SK-N-SH (cell line): ENCODE measurements at regions not wholly inside any gene's neighbourhood (a gene's known extent, or its start where the extent isn't known, plus 50 kb on each side); places are given as distances from the start of the nearest gene placed in this dataset.

Experiments
- CTCF ChIA-PET: fragments of 300-600, 350-600 bp; formaldehyde crosslinking; extraction: SDS; loops from one replicate; lab custom pipeline; 2021; lab: Yijun Ruan, JAX
- POLR2A ChIA-PET: fragments of 350-600 bp; sonication (Branson Sonifier 250); formaldehyde crosslinking; extraction: SDS; loops from one replicate; lab custom pipeline; 2020; ENCODE audit warnings: antibody characterized with exemption, inconsistent platforms; lab: Yijun Ruan, JAX
- DNase-seq: peaks from one replicate; pipeline ENCODE4 v3.0.0; 2012
- H2AFZ ChIP-seq: fragments of 200-600 bp; sonication (generic); 2 replicates; pipeline ENCODE4 v1.8.1; 2016; ENCODE audit warnings: antibody characterized with exemption, mild to moderate bottlenecking, low read depth
- H3F3A ChIP-seq: fragments of 200-600 bp; sonication (generic); replicated peaks from 2 replicates; pipeline ENCODE3; 2016; ENCODE audit warnings: antibody characterized with exemption, mild to moderate bottlenecking; ENCODE audit not compliant: insufficient read depth
- H3K27ac ChIP-seq, 2 experiments: fragments of 200-500 bp in 1 of 2; fragments of 200-600 bp in 1 of 2; sonication (Bioruptor generic) in 1 of 2; sonication (generic), shearing (Covaris generic) in 1 of 2; 2 replicates each; pipeline versions ENCODE4 v1.5.1 to v1.6.1; 2014 to 2016; ENCODE audit warnings: low read depth in 2 of 2, inconsistent platforms in 1 of 2, low read length in 1 of 2, mild to moderate bottlenecking in 1 of 2, mixed read lengths in 1 of 2
- H3K27me3 ChIP-seq: fragments of 200-600 bp; sonication (generic), shearing (Covaris generic); 2 replicates; pipeline ENCODE4 v1.6.1; 2016; ENCODE audit warnings: mixed run types; ENCODE audit not compliant: insufficient read depth
- H3K36me3 ChIP-seq, 2 experiments: fragments of 200-500 bp in 1 of 2; fragments of 200-600 bp in 1 of 2; sonication (Bioruptor generic) in 1 of 2; sonication (generic) in 1 of 2; replicated peaks in 1 of 2; 2 replicates each; pipeline versions ENCODE3 to v1.5.1; 2014 to 2016; ENCODE audit warnings: low read length in 1 of 2, mild to moderate bottlenecking in 1 of 2; ENCODE audit not compliant: insufficient read depth in 2 of 2, control insufficient read depth in 1 of 2
- H3K4me1 ChIP-seq, 2 experiments: fragments of 200-500 bp in 1 of 2; fragments of 200-600 bp in 1 of 2; sonication (Bioruptor generic) in 1 of 2; sonication (generic), shearing (Covaris generic) in 1 of 2; 2 replicates each; pipeline versions ENCODE4 v1.5.1 to v1.6.1; 2014 to 2016; ENCODE audit warnings: low read depth in 1 of 2, low read length in 1 of 2, mixed run types in 1 of 2; ENCODE audit not compliant: insufficient read depth in 2 of 2, control insufficient read depth in 1 of 2
- H3K4me2 ChIP-seq: fragments of 200-600 bp; sonication (generic), shearing (Covaris generic); 2 replicates; pipeline ENCODE4 v1.6.1; 2017; ENCODE audit warnings: mixed run types
- H3K4me3 ChIP-seq, 2 experiments: fragments of 200-500 bp in 1 of 2; fragments of 200-600 bp in 1 of 2; sonication (Bioruptor generic) in 1 of 2; sonication (generic), shearing (Covaris generic) in 1 of 2; 2 replicates each; pipeline versions ENCODE4 v1.5.1 to v1.8.1; 2014 to 2016; ENCODE audit warnings: low read depth in 2 of 2, inconsistent platforms in 1 of 2, low read length in 1 of 2, mild to moderate bottlenecking in 1 of 2, mixed read lengths in 1 of 2, moderate library complexity in 1 of 2
- H3K79me2 ChIP-seq: fragments of 200-600 bp; sonication (generic); 2 replicates; pipeline ENCODE4 v1.8.1; 2017; ENCODE audit warnings: mild to moderate bottlenecking; ENCODE audit not compliant: insufficient read depth
- H3K9ac ChIP-seq: fragments of 200-600 bp; sonication (generic); 2 replicates; pipeline ENCODE4 v1.6.1; 2017; ENCODE audit warnings: mixed run types
- H3K9me2 ChIP-seq: fragments of 200-600 bp; sonication (generic); 2 replicates; pipeline ENCODE4 v1.6.1; 2017; ENCODE audit warnings: mixed run types
- H3K9me3 ChIP-seq: fragments of 200-600 bp; sonication (generic); 2 replicates; pipeline ENCODE4 v1.6.1; 2017; ENCODE audit warnings: mixed run types, mild to moderate bottlenecking, moderate library complexity
- H4K20me1 ChIP-seq: fragments of 200-600 bp; sonication (generic); 2 replicates; pipeline ENCODE4 v1.6.1; 2017; ENCODE audit warnings: mild to moderate bottlenecking, mixed run types; ENCODE audit not compliant: insufficient read depth
- ELF1 ChIP-seq: IDR thresholded peaks from 2 replicates; pipeline ENCODE4 v1.4.0; 2012
- EP300 ChIP-seq, 2 experiments: IDR thresholded peaks; 2 replicates each; pipeline versions ENCODE4 v1.4.0 to v1.6.1; 2012; ENCODE audit warnings: borderline replicate concordance in 1 of 2, low read depth in 1 of 2, low read length in 1 of 2
- FOSL2 ChIP-seq: IDR thresholded peaks from 2 replicates; pipeline ENCODE4 v1.4.0; 2012; ENCODE audit warnings: low read depth, mild to moderate bottlenecking, moderate library complexity, borderline replicate concordance
- FOXM1 ChIP-seq: IDR thresholded peaks from 2 replicates; pipeline ENCODE4 v1.4.0; 2012; ENCODE audit warnings: low read depth, mild to moderate bottlenecking
- GATA2 ChIP-seq: sonication (generic); formaldehyde crosslinking; IDR thresholded peaks from 2 replicates; pipeline ENCODE4 v1.5.0; 2020; ENCODE audit warnings: mild to moderate bottlenecking, missing genetic modification reagents
- MEF2A ChIP-seq: IDR thresholded peaks from 2 replicates; pipeline ENCODE4 v1.4.0; 2012; ENCODE audit warnings: low read depth, borderline replicate concordance
- REST ChIP-seq: IDR thresholded peaks from 2 replicates; pipeline ENCODE4 v1.6.1; 2012; ENCODE audit warnings: mild to moderate bottlenecking, low read depth, low read length, moderate library complexity
- RFX5 ChIP-seq: IDR thresholded peaks from 2 replicates; pipeline ENCODE4 v1.6.1; 2012; ENCODE audit warnings: mild to moderate bottlenecking, improper control_type of control experiment, low read length
- RXRA ChIP-seq: IDR thresholded peaks from 2 replicates; pipeline ENCODE4 v1.4.0; 2012; ENCODE audit warnings: low read depth, mild to moderate bottlenecking, borderline replicate concordance
- SIN3A ChIP-seq: IDR thresholded peaks from 2 replicates; pipeline ENCODE4 v1.6.1; 2012; ENCODE audit warnings: low read depth, mild to moderate bottlenecking, low read length, moderate library complexity, borderline replicate concordance
- SMC3 ChIP-seq: IDR thresholded peaks from 2 replicates; pipeline ENCODE4 v1.6.1; 2012; ENCODE audit warnings: low read depth, low read length, improper control_type of control experiment
- WGBS: methylation state at CpG from one replicate; pipeline ENCODE4 v1.1.6; 2017; ENCODE audit warnings: low lambda C conversion rate; 5-methylcytosine and 5-hydroxymethylcytosine counted together
- TF ChIP-seq, protein P1 (sequence below): fragments of 150-350 bp; IDR thresholded peaks from 2 replicates; pipeline ENCODE4 v1.6.1; 2016; ENCODE audit warnings: mild to moderate bottlenecking, low read depth, low read length
- TF ChIP-seq, protein P2 (sequence below): fragments of 150-350 bp; IDR thresholded peaks from 2 replicates; pipeline ENCODE4 v1.6.1; 2017; ENCODE audit warnings: antibody characterized with exemption, low read length, low read depth, borderline replicate concordance
- TF ChIP-seq, protein P3 (sequence below): IDR thresholded peaks from 2 replicates; pipeline ENCODE4 v1.4.0; 2012; ENCODE audit warnings: low read depth, borderline replicate concordance

GRCh38 chr1:184326278-184326677 is 60.6 kb upstream of the C1orf21 start:
- Histone ChIP-seq H4K20me1 (no peaks in the 10 kb centered on the region), H3K36me3 (no peaks in the 10 kb centered on the region), H3K9me2 (no peaks in the 10 kb centered on the region), H3K27me3 (no peaks in the 10 kb centered on the region), H2AFZ (no peak overlapping the region), H3K4me2 (no peak overlapping the region), H3K9me3 (no peaks in the 10 kb centered on the region), H3K4me3 (no peak overlapping the region), H3F3A (no peaks in the 10 kb centered on the region), H3K27ac (no peak overlapping the region), H3K79me2 (no peaks in the 10 kb centered on the region), H3K9ac (no peak overlapping the region), H3K4me1 (no peaks in the 10 kb centered on the region)
- 84% methylated on average over 6 of the region's 6 CpGs for WGBS
- POLR2A ChIA-PET: no interaction called here
- no peak for TF ChIP-seq FOXM1
- TF ChIP-seq SMC3: no peak
- TF ChIP-seq, protein P1, sequence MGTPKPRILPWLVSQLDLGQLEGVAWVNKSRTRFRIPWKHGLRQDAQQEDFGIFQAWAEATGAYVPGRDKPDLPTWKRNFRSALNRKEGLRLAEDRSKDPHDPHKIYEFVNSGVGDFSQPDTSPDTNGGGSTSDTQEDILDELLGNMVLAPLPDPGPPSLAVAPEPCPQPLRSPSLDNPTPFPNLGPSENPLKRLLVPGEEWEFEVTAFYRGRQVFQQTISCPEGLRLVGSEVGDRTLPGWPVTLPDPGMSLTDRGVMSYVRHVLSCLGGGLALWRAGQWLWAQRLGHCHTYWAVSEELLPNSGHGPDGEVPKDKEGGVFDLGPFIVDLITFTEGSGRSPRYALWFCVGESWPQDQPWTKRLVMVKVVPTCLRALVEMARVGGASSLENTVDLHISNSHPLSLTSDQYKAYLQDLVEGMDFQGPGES: no peak
- TF ChIP-seq SIN3A: no peak
- no peak for TF ChIP-seq GATA2 (CRISPR knock-in tag)
- no peak for TF ChIP-seq RFX5
- TF ChIP-seq, protein P2, sequence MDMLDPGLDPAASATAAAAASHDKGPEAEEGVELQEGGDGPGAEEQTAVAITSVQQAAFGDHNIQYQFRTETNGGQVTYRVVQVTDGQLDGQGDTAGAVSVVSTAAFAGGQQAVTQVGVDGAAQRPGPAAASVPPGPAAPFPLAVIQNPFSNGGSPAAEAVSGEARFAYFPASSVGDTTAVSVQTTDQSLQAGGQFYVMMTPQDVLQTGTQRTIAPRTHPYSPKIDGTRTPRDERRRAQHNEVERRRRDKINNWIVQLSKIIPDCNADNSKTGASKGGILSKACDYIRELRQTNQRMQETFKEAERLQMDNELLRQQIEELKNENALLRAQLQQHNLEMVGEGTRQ: no peak
- TF ChIP-seq REST: no peak
- TF ChIP-seq, protein P3, sequence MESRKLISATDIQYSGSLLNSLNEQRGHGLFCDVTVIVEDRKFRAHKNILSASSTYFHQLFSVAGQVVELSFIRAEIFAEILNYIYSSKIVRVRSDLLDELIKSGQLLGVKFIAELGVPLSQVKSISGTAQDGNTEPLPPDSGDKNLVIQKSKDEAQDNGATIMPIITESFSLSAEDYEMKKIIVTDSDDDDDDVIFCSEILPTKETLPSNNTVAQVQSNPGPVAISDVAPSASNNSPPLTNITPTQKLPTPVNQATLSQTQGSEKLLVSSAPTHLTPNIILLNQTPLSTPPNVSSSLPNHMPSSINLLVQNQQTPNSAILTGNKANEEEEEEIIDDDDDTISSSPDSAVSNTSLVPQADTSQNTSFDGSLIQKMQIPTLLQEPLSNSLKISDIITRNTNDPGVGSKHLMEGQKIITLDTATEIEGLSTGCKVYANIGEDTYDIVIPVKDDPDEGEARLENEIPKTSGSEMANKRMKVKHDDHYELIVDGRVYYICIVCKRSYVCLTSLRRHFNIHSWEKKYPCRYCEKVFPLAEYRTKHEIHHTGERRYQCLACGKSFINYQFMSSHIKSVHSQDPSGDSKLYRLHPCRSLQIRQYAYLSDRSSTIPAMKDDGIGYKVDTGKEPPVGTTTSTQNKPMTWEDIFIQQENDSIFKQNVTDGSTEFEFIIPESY: no peak
- no peak for TF ChIP-seq EP300 (IDR thresholded peaks at IDR 0.05; ENCODE audit: borderline replicate concordance in 1 of 2, low read depth in 1 of 2, low read length in 1 of 2)
- no peak for TF ChIP-seq RXRA
- TF ChIP-seq ELF1: no peak
- TF ChIP-seq FOSL2: no peak
- TF ChIP-seq MEF2A: no peak
- CTCF ChIA-PET: no interaction called here
- no peak for DNase-seq
